ENCODE measurements at regions not wholly inside any gene's neighbourhood (a gene's known extent, or its start where the extent isn't known, plus 50 kb on each side); places are given as distances from the start of the nearest gene placed in this dataset.

GRCh38 chr9:678897-679296 is 162.6 kb upstream of the DMRT1 start:
- no peak overlapping the region for H2AFZ ChIP-seq (replicated peaks)
- no peak overlapping the region for H3K9ac ChIP-seq
- H3K36me3 ChIP-seq, result no peaks in the 10 kb centered on the region
- H3K4me2 ChIP-seq, result no peak overlapping the region
- no peak overlapping the region for H3K4me3 ChIP-seq
- no peaks in the 10 kb centered on the region for H3K27me3 ChIP-seq
- no peak for TF ChIP-seq EZH2 (IDR thresholded peaks at IDR 0.05)
- TF ChIP-seq EZH2phosphoT487 (IDR thresholded peaks at IDR 0.05), result no peak
- TF ChIP-seq CTCF (IDR thresholded peaks at IDR 0.05), result no peak
- no peaks in the 10 kb centered on the region for H3K79me2 ChIP-seq (ENCODE audit: low read depth)
- no peak for DNase-seq (ENCODE audit: low spot score)
- peaks cover 24% of the 10 kb centered on the region for H3F3A ChIP-seq (ENCODE audit: low read depth)
- H3K36me3 Mint-ChIP-seq, result peaks cover 5% of the 10 kb centered on the region
- no peaks in the 10 kb centered on the region for H3K9me3 Mint-ChIP-seq
- no peak overlapping the region for H3K27ac Mint-ChIP-seq
- peaks cover 8% of the 10 kb centered on the region for H4K20me1 ChIP-seq (ENCODE audit: low read depth)
- H3K27me3 Mint-ChIP-seq (ENCODE audit: insufficient read depth, low read depth), result no peaks in the 10 kb centered on the region
- no peak overlapping the region for H3K4me3 Mint-ChIP-seq
- peaks cover 28% of the 10 kb centered on the region for H3K4me1 Mint-ChIP-seq
- H3K27ac ChIP-seq, result no peak overlapping the region
- no peaks in the 10 kb centered on the region for H3K9me3 ChIP-seq (ENCODE audit: low read depth)
- peaks cover 37% of the 10 kb centered on the region for H3K4me1 ChIP-seq

- Mint-ChIP-seq H3K27me3 (ENCODE audit: insufficient read depth, low read depth) (no peaks in the 10 kb centered on the region), H3K4me3 (no peak overlapping the region), H3K4me1 (peaks cover 28% of the 10 kb centered on the region), H3K36me3 (peaks cover 5% of the 10 kb centered on the region), H3K9me3 (no peaks in the 10 kb centered on the region), H3K27ac (no peak overlapping the region)
- peaks cover 24% of the 10 kb centered on the region for H3F3A ChIP-seq (ENCODE audit: low read depth)
- no peak overlapping the region for H2AFZ ChIP-seq (replicated peaks)
- H3K27me3 ChIP-seq, result no peaks in the 10 kb centered on the region
- H3K27ac ChIP-seq, result no peak overlapping the region
- peaks cover 32% of the 10 kb centered on the region for H3K4me1 ChIP-seq
- no peaks in the 10 kb centered on the region for H3K79me2 ChIP-seq (ENCODE audit: low read depth)
- H3K4me3 ChIP-seq, result no peak overlapping the region
- no peaks in the 10 kb centered on the region for H3K36me3 ChIP-seq
- DNase-seq (ENCODE audit: low spot score), result no peak
- TF ChIP-seq CTCF (IDR thresholded peaks at IDR 0.05), result no peak
- no peak for TF ChIP-seq EZH2phosphoT487 (IDR thresholded peaks at IDR 0.05)
- H4K20me1 ChIP-seq (ENCODE audit: low read depth), result peaks cover 3% of the 10 kb centered on the region
- H3K9me3 ChIP-seq (ENCODE audit: low read depth), result no peaks in the 10 kb centered on the region
- H3K4me2 ChIP-seq, result no peak overlapping the region
- no peak overlapping the region for H3K9ac ChIP-seq
Measured at GRCh38 chr9:679462-679861, 162.0 kb upstream of the DMRT1 start.

GRCh38 chr9:680106-680505 is 161.4 kb upstream of the DMRT1 start:
- no peak overlapping the region for H3K4me2 ChIP-seq
- no peaks in the 10 kb centered on the region for H3K79me2 ChIP-seq (ENCODE audit: low read depth)
- H3F3A ChIP-seq (ENCODE audit: low read depth), result peaks cover 27% of the 10 kb centered on the region
- TF ChIP-seq EZH2 (IDR thresholded peaks at IDR 0.05) (no peak), EZH2phosphoT487 (IDR thresholded peaks at IDR 0.05) (no peak), CTCF (IDR thresholded peaks at IDR 0.05) (no peak)
- no peak overlapping the region for H2AFZ ChIP-seq (replicated peaks)
- H3K4me3 ChIP-seq, result no peak overlapping the region
- no peak overlapping the region for H3K27ac ChIP-seq
- no peaks in the 10 kb centered on the region for H3K27me3 Mint-ChIP-seq (ENCODE audit: insufficient read depth, low read depth)
- H3K4me1 ChIP-seq, result peaks cover 35% of the 10 kb centered on the region
- H3K27ac Mint-ChIP-seq, result no peak overlapping the region
- H3K9me3 ChIP-seq (ENCODE audit: low read depth), result no peaks in the 10 kb centered on the region
- H3K36me3 ChIP-seq, result no peaks in the 10 kb centered on the region
- H3K4me3 Mint-ChIP-seq, result no peak overlapping the region
- no peak for DNase-seq (ENCODE audit: low spot score)
- no peaks in the 10 kb centered on the region for H4K20me1 ChIP-seq (ENCODE audit: low read depth)
- H3K27me3 ChIP-seq, result no peaks in the 10 kb centered on the region
- peaks cover 5% of the 10 kb centered on the region for H3K36me3 Mint-ChIP-seq
- H3K9me3 Mint-ChIP-seq, result no peaks in the 10 kb centered on the region
- H3K4me1 Mint-ChIP-seq, result peaks cover 33% of the 10 kb centered on the region
- no peak overlapping the region for H3K9ac ChIP-seq
